COLO668 (cell line): ENCODE measurements at regions not wholly inside any gene's neighbourhood (a gene's known extent, or its start where the extent isn't known, plus 50 kb on each side); places are given as distances from the start of the nearest gene placed in this dataset.
"Not testable (repeated sequence)": the region's sequence is repeated elsewhere in the genome, so short reads cannot be mapped to it uniquely, and the experiment has no call there.

ENCODE experiments used
- DNase-seq: peaks from one replicate; lab custom pipeline; 2025; ENCODE audit not compliant: unreplicated experiment; lab: John Stamatoyannopoulos, UW

- DNase-seq, result no peak
Measured at GRCh38 chr16:73106329-73107034, 58.6 kb upstream of the ZFHX3 start.

- no peak for DNase-seq
Measured at GRCh38 chr16:73101568-73101967, 53.6 kb upstream of the ZFHX3 start.

- DNase-seq, result not testable (repeated sequence)
Measured at GRCh38 chr16:73099601-73100000, 51.7 kb upstream of the ZFHX3 start.
